ENCODE measurements at regions not wholly inside any gene's neighbourhood (a gene's known extent, or its start where the extent isn't known, plus 50 kb on each side); places are given as distances from the start of the nearest gene placed in this dataset.
"Not testable (repeated sequence)": the region's sequence is repeated elsewhere in the genome, so short reads cannot be mapped to it uniquely, and the experiment has no call there.

GRCh38 chr5:103391659-103392058, 133.1 kb downstream of the MACIR start:
- Mint-ChIP-seq H3K9me3 (ENCODE audit: unreplicated experiment) (no peaks in the 10 kb centered on the region), H3K27me3 (ENCODE audit: unreplicated experiment) (peaks cover 4% of the 10 kb centered on the region), H3K27ac (ENCODE audit: unreplicated experiment) (no peak overlapping the region), H3K4me3 (ENCODE audit: unreplicated experiment) (no peak overlapping the region), H3K4me1 (ENCODE audit: unreplicated experiment) (peaks cover 5% of the 10 kb centered on the region), H3K36me3 (ENCODE audit: low read depth, unreplicated experiment) (no peaks in the 10 kb centered on the region)
- no peak for DNase-seq (ENCODE audit: low spot score)
- TF ChIP-seq CTCF (IDR thresholded peaks at IDR 0.05; ENCODE audit: unreplicated experiment): no peak

GRCh38 chr5:103389846-103390245, 131.3 kb downstream of the MACIR start:
- no peak for TF ChIP-seq CTCF (IDR thresholded peaks at IDR 0.05; ENCODE audit: unreplicated experiment)
- Mint-ChIP-seq H3K4me1 (ENCODE audit: unreplicated experiment) (peaks cover 5% of the 10 kb centered on the region), H3K9me3 (ENCODE audit: unreplicated experiment) (no peaks in the 10 kb centered on the region), H3K36me3 (ENCODE audit: low read depth, unreplicated experiment) (no peaks in the 10 kb centered on the region), H3K4me3 (ENCODE audit: unreplicated experiment) (no peak overlapping the region), H3K27ac (ENCODE audit: unreplicated experiment) (no peak overlapping the region), H3K27me3 (ENCODE audit: unreplicated experiment) (peaks cover 4% of the 10 kb centered on the region)
- DNase-seq (ENCODE audit: low spot score): no peak

GRCh38 chr5:103389357-103389756, 130.8 kb downstream of the MACIR start:
- DNase-seq (ENCODE audit: low spot score): no peak
- Mint-ChIP-seq H3K9me3 (ENCODE audit: unreplicated experiment) (no peaks in the 10 kb centered on the region), H3K27me3 (ENCODE audit: unreplicated experiment) (peaks cover 4% of the 10 kb centered on the region), H3K36me3 (ENCODE audit: low read depth, unreplicated experiment) (no peaks in the 10 kb centered on the region), H3K27ac (ENCODE audit: unreplicated experiment) (no peak overlapping the region), H3K4me3 (ENCODE audit: unreplicated experiment) (no peak overlapping the region), H3K4me1 (ENCODE audit: unreplicated experiment) (peaks cover 2% of the 10 kb centered on the region)
- no peak for TF ChIP-seq CTCF (IDR thresholded peaks at IDR 0.05; ENCODE audit: unreplicated experiment)

- H3K9me3 Mint-ChIP-seq (ENCODE audit: unreplicated experiment): no peaks in the 10 kb centered on the region
- no peak for TF ChIP-seq CTCF (IDR thresholded peaks at IDR 0.05; ENCODE audit: unreplicated experiment)
- peaks cover 5% of the 10 kb centered on the region for H3K36me3 Mint-ChIP-seq (ENCODE audit: low read depth, unreplicated experiment)
- no peak for DNase-seq (ENCODE audit: low spot score)
- H3K27ac Mint-ChIP-seq (ENCODE audit: unreplicated experiment): no peak overlapping the region
- no peaks in the 10 kb centered on the region for H3K4me1 Mint-ChIP-seq (ENCODE audit: unreplicated experiment)
- no peak overlapping the region for H3K4me3 Mint-ChIP-seq (ENCODE audit: unreplicated experiment)
- H3K27me3 Mint-ChIP-seq (ENCODE audit: unreplicated experiment): peaks cover 2% of the 10 kb centered on the region
Measured at GRCh38 chr5:103385722-103386121, 127.2 kb downstream of the MACIR start.

GRCh38 chr5:103377638-103378037, 119.1 kb downstream of the MACIR start:
- H3K36me3 Mint-ChIP-seq (ENCODE audit: low read depth, unreplicated experiment); H3K27ac Mint-ChIP-seq (ENCODE audit: unreplicated experiment); H3K27me3 Mint-ChIP-seq (ENCODE audit: unreplicated experiment); DNase-seq (ENCODE audit: low spot score); H3K4me1 Mint-ChIP-seq (ENCODE audit: unreplicated experiment); H3K4me3 Mint-ChIP-seq (ENCODE audit: unreplicated experiment); H3K9me3 Mint-ChIP-seq (ENCODE audit: unreplicated experiment): not testable (repeated sequence)
